AG10803 (cell line): ENCODE measurements at regions not wholly inside any gene's neighbourhood (a gene's known extent, or its start where the extent isn't known, plus 50 kb on each side); places are given as distances from the start of the nearest gene placed in this dataset.
"Not testable (repeated sequence)": the region's sequence is repeated elsewhere in the genome, so short reads cannot be mapped to it uniquely, and the experiment has no call there.

ENCODE experiments used
- DNase-seq: peaks from one replicate; pipeline ENCODE4 v3.0.0; 2010; ENCODE audit warnings: low read depth
- H3K4me3 ChIP-seq: 2 replicates; pipeline ENCODE4 v1.5.1; 2011; ENCODE audit warnings: mild to moderate bottlenecking, low read length, control low read depth
- TF ChIP-seq, protein P1 (sequence below): conservative IDR thresholded peaks from 2 replicates; pipeline ENCODE4 v1.5.1; 2011; ENCODE audit warnings: mild to moderate bottlenecking, low read length, control low read depth, inconsistent platforms

DNA sequence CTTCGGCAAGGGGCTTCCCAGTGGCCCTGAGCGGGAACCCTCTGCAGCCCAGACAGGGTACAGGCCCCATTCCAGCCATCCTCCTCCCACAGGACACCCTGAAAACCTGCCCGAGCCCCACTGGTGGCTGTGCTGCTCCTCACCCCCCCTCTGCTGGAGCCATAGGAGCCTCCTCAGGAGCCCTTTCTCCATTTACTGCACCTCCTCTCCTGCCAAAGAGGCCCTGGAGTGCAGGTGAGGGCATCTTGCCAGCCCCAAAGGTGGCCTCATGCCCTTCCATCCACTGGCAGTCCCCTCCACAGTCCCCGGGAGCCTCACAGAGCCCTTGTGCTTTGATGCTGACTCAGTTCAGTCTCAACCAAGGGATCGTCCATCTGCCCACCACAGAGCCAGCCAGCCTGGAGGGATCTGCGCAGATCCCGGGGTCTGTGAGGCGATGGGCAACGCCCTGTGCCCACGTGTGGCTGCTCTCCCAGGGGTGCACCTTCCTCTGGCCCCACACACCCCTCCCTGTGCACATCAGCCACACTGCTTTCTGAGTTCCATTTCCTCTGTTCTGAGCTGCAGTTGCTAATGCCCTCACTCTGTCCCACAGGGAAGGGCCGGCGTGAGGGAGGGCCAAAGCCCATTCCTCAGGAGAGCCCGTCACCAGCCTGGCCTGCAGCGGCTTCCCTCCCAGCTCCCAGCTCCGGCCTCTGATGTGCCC is 228.5 kb downstream of the DLL1 start:
- no peak overlapping the region for H3K4me3 ChIP-seq
- DNase-seq, result no peak

GRCh38 chr6:170058878-170059485 is 231.9 kb downstream of the DLL1 start:
- H3K4me3 ChIP-seq, result no peak overlapping the region
- DNase-seq, result no peak
- TF ChIP-seq, protein P1, sequence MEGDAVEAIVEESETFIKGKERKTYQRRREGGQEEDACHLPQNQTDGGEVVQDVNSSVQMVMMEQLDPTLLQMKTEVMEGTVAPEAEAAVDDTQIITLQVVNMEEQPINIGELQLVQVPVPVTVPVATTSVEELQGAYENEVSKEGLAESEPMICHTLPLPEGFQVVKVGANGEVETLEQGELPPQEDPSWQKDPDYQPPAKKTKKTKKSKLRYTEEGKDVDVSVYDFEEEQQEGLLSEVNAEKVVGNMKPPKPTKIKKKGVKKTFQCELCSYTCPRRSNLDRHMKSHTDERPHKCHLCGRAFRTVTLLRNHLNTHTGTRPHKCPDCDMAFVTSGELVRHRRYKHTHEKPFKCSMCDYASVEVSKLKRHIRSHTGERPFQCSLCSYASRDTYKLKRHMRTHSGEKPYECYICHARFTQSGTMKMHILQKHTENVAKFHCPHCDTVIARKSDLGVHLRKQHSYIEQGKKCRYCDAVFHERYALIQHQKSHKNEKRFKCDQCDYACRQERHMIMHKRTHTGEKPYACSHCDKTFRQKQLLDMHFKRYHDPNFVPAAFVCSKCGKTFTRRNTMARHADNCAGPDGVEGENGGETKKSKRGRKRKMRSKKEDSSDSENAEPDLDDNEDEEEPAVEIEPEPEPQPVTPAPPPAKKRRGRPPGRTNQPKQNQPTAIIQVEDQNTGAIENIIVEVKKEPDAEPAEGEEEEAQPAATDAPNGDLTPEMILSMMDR, result no peak

More for the DNA sequence above, 228.5 kb downstream of the DLL1 start:
- TF ChIP-seq, protein P1, result no peak

GRCh38 chr6:170057961-170058877 is 232.7 kb downstream of the DLL1 start:
- H3K4me3 ChIP-seq, result no peak overlapping the region
- TF ChIP-seq, protein P1, result no peak
- no peak for DNase-seq

DNA sequence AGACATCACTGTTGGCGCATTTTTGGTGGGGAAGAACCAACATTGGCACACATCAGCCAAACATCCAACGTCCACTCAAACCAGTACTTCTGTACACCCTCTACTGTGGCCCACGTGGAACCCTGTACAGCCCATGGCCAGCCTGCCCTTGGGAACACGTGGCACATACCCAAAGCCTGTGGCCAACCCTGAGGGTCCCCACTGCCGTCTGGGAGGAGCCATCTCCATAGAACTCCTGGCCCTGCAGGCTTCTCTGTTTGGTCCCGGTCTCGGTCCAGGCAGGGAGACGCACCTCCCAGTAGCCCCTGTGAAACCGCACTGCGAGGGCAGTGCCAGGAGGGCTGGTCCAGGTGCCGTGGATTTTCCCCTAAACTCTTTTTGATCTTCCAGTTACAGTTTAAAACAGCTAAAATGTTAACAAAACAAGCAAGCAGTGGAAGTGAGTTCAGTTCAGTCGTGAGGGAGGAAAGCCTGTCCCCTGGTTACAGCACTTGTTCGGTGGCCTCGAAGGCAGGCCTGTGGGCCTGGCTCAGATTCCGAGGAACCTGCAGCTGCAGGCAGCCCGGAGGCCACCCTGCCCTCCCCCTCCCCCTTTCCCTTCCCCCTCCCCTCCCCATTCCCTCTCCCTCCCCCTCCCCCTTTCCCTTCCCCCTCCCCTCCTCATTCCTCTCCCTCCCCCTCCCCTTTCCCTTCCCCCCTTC is 233.7 kb downstream of the DLL1 start:
- no peak overlapping the region for H3K4me3 ChIP-seq
- TF ChIP-seq, protein P1, result no peak
- no peak for DNase-seq

- TF ChIP-seq, protein P1, result no peak
- no peak for DNase-seq
- H3K4me3 ChIP-seq, result no peak overlapping the region
These were observed 234.6 kb downstream of the DLL1 start for GRCh38 chr6:170056278-170056711.

GRCh38 chr6:170055797-170056196 is 235.1 kb downstream of the DLL1 start:
- DNase-seq, H3K4me3 ChIP-seq: not testable (repeated sequence)

DNA sequence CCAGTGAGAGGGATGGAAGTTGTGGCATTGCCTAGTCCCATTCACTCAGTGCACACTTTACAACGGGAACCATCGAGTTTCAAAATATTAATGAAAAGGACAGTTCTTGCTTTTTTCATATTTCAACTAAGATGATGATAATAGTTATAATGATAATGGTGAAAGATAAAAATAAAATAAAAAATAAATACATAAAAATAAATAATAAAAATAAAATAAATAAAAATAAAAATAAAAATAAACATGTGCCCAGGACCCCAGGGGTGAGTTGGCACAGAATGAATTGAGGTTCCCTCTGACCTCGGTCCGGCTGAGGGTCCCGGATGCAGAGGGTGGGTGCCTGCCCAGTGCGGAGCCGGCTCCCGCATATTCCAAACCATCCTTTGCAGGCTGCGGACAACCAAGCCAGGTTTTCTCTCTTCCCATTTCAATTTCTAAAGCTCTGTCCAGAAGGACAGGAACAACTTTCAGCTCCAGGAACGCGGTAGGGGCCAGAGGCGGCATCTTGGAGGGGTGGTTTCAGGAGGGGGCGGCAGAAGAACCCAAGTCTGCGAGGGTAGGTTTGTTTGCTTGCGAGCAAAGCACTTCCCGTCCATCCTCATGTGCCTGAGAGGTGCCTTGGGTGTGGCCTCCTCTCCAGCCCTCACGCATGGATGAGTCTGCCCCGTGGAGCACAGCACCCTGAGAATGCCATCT is 236.8 kb downstream of the DLL1 start:
- no peak overlapping the region for H3K4me3 ChIP-seq
- DNase-seq, result no peak
- TF ChIP-seq, protein P1, result no peak
